ENCODE measurements at regions not wholly inside any gene's neighbourhood (a gene's known extent, or its start where the extent isn't known, plus 50 kb on each side); places are given as distances from the start of the nearest gene placed in this dataset.

- intact Hi-C loops (cut with micrococcal nuclease), result no loop called here
These were observed 235.1 kb upstream of the RBFOX1 start for GRCh38 chr16:7097518-7097917.

GRCh38 chr16:7093511-7093910, 239.1 kb upstream of the RBFOX1 start:
- intact Hi-C loops (cut with micrococcal nuclease), result no loop called here

GRCh38 chr16:7090628-7091115, 242.0 kb upstream of the RBFOX1 start:
- intact Hi-C loops (cut with micrococcal nuclease), result no loop called here

GRCh38 chr16:7089751-7090150, 242.9 kb upstream of the RBFOX1 start:
- intact Hi-C loops (cut with micrococcal nuclease), result no loop called here

- intact Hi-C loops (cut with micrococcal nuclease), result no loop called here
These were observed 243.9 kb upstream of the RBFOX1 start for GRCh38 chr16:7088711-7089110.

- intact Hi-C loops (cut with micrococcal nuclease), result no loop called here
These were observed 245.6 kb upstream of the RBFOX1 start for GRCh38 chr16:7086822-7087616.

GRCh38 chr16:7085776-7086175, 246.9 kb upstream of the RBFOX1 start:
- intact Hi-C loops (cut with micrococcal nuclease), result no loop called here

- intact Hi-C loops (cut with micrococcal nuclease), result no loop called here
These were observed 249.5 kb upstream of the RBFOX1 start for GRCh38 chr16:7083096-7083495.

GRCh38 chr16:7077636-7078035, 255.0 kb upstream of the RBFOX1 start:
- intact Hi-C loops (cut with micrococcal nuclease), result no loop called here

GRCh38 chr16:7074715-7075114, 257.9 kb upstream of the RBFOX1 start:
- intact Hi-C loops (cut with micrococcal nuclease), result no loop called here

- intact Hi-C loops (cut with micrococcal nuclease), result no loop called here
These were observed 275.2 kb upstream of the RBFOX1 start for GRCh38 chr16:7057458-7057857.

GRCh38 chr16:7055443-7055842, 277.2 kb upstream of the RBFOX1 start:
- intact Hi-C loops (cut with micrococcal nuclease), result no loop called here

- intact Hi-C loops (cut with micrococcal nuclease), result no loop called here
These were observed 280.9 kb upstream of the RBFOX1 start for GRCh38 chr16:7051591-7052349.

GRCh38 chr16:7044331-7044730, 288.3 kb upstream of the RBFOX1 start:
- intact Hi-C loops (cut with micrococcal nuclease), result no loop called here

- intact Hi-C loops (cut with micrococcal nuclease), result no loop called here
These were observed 294.2 kb upstream of the RBFOX1 start for GRCh38 chr16:7038475-7038874.

GRCh38 chr16:7037495-7037894, 295.1 kb upstream of the RBFOX1 start:
- intact Hi-C loops (cut with micrococcal nuclease), result no loop called here

- intact Hi-C loops (cut with micrococcal nuclease), result no loop called here
These were observed 301.6 kb upstream of the RBFOX1 start for GRCh38 chr16:7031031-7031430.

- intact Hi-C loops (cut with micrococcal nuclease), result no loop called here
These were observed 305.2 kb upstream of the RBFOX1 start for GRCh38 chr16:7027401-7027800.

- intact Hi-C loops (cut with micrococcal nuclease), result no loop called here
These were observed 306.0 kb upstream of the RBFOX1 start for GRCh38 chr16:7026639-7027038.

- intact Hi-C loops (cut with micrococcal nuclease), result no loop called here
These were observed 306.9 kb upstream of the RBFOX1 start for GRCh38 chr16:7025616-7026190.

- intact Hi-C loops (cut with micrococcal nuclease), result no loop called here
These were observed 310.9 kb upstream of the RBFOX1 start for GRCh38 chr16:7021653-7022275.

Measured in T-helper 1 cell treated with Interleukin-12 subunit alpha and Interleukin-12 subunit beta and Interleukin-4 antibody, amounts not matched to agents 30 ng/mL and 1 ng/mL, for 36 hours (primary cell).